ENCODE measurements at regions not wholly inside any gene's neighbourhood (a gene's known extent, or its start where the extent isn't known, plus 50 kb on each side); places are given as distances from the start of the nearest gene placed in this dataset.

DNA sequence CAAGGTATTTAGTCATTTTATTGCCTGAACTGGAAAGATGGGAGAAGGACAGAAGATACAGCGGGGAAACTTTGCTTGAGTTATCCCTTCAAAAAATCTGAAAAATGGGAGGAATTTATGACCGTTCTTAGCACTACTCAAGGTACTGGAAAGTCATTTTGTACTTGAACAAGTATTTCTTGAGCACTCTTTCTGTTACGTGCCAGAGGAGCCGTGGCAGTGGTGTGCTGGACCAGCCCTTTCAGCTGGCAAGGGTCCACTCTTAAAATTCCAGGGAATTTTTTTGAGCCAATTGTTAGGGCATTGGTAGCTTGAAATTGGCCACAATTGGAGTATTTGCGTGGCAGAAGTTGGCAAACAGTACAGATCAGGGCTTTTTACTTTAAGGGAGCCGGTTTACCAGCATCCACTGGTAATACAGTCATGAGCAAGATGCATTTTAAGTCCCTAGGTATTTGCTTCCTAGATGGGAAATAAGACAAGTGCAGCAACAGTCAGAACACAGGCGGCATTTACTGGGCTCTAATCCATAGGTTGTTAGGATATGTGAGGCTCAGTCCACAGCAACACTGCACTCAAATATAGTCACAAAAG is 145.9 kb upstream of the ST8SIA2 start:
- TF ChIP-seq, protein P1, sequence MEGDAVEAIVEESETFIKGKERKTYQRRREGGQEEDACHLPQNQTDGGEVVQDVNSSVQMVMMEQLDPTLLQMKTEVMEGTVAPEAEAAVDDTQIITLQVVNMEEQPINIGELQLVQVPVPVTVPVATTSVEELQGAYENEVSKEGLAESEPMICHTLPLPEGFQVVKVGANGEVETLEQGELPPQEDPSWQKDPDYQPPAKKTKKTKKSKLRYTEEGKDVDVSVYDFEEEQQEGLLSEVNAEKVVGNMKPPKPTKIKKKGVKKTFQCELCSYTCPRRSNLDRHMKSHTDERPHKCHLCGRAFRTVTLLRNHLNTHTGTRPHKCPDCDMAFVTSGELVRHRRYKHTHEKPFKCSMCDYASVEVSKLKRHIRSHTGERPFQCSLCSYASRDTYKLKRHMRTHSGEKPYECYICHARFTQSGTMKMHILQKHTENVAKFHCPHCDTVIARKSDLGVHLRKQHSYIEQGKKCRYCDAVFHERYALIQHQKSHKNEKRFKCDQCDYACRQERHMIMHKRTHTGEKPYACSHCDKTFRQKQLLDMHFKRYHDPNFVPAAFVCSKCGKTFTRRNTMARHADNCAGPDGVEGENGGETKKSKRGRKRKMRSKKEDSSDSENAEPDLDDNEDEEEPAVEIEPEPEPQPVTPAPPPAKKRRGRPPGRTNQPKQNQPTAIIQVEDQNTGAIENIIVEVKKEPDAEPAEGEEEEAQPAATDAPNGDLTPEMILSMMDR (conservative IDR thresholded peaks at IDR 0.05; ENCODE audit: low read depth, low read length) = no peak
- TF ChIP-seq EZH2phosphoT487 (IDR thresholded peaks at IDR 0.05; ENCODE audit: borderline replicate concordance, low read length) (no peak), EZH2 (IDR thresholded peaks at IDR 0.05; ENCODE audit: low read length, unreplicated experiment) (no peak)
- H3K36me3 ChIP-seq (ENCODE audit: low read depth, low read length) = no peaks in the 10 kb centered on the region
- intact Hi-C loops (cut with micrococcal nuclease) = no loop called here
- no peak overlapping the region for H3K4me3 ChIP-seq (ENCODE audit: low read length)
- H3K9ac ChIP-seq (ENCODE audit: low read length) = no peak overlapping the region
- H3K27me3 ChIP-seq (ENCODE audit: low read length) = peaks cover 44% of the 10 kb centered on the region
- ATAC-seq = no peak
- H3K4me2 ChIP-seq (ENCODE audit: low read length) = no peak overlapping the region
- no TSS peak for BruUV-seq (replicated peaks)
- no peaks in the 10 kb centered on the region for H3F3A ChIP-seq (ENCODE audit: low read length, unreplicated experiment)
- POLR2A ChIA-PET (ENCODE audit: unreplicated experiment) = no interaction called here
- no peaks in the 10 kb centered on the region for H3K9me3 ChIP-seq (ENCODE audit: low read length)
- H3K27ac ChIP-seq (ENCODE audit: low read length) = no peak overlapping the region
- H4K20me1 ChIP-seq (ENCODE audit: low read length) = no peaks in the 10 kb centered on the region
- H3K79me2 ChIP-seq (ENCODE audit: low read length) = no peaks in the 10 kb centered on the region
- no peaks in the 10 kb centered on the region for H3K9me2 ChIP-seq (replicated peaks; ENCODE audit: low read length)
- no peaks in the 10 kb centered on the region for H3K4me1 ChIP-seq (ENCODE audit: insufficient read depth, low read length)
- CTCF ChIA-PET = no interaction called here
- H2AFZ ChIP-seq (ENCODE audit: low read length) = no peak overlapping the region
- DNase-seq = no peak

DNA sequence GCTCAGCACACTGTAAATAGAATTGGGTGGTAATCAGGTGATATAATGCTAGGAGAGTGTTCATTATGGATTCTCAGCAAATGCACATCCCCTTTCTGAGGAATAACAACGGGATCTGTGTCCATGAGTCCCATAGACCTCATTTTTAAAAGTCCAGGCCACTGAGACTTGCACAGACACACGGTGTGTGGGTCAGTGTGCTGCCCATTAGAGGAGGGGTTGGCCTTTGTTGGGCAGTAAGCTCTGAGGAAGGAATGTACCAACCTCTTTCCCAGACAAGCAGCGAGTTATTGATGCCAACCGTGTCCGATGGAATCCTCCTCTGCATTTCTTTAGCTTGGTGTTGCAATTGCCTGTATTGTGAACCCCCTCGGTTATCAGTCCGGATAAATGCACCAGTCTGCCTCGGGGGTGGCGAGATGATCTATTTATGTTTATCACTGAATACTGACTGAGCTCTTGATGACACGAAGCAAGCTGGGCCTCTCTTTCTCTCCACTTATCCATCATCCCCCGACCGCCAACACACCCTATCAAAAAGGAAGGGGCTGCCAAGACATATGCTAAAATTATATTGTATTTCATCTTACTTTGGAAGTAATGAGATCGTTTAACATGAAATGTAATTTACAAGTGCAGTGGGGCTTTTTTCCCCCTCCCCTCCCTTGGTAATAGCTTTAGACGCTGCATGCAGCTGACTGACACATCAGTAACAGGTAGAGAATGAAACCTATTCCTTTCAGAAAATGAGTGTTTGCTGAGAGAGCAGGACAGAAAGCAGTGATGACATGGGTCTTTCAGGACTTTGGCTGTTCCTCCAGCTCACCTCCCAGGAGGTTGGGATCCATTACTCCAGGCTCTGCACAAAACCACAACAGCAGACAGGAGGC is 126.6 kb upstream of the ST8SIA2 start:
- no peaks in the 10 kb centered on the region for H4K20me1 ChIP-seq (ENCODE audit: low read length)
- H3K4me3 ChIP-seq (ENCODE audit: low read length) = no peak overlapping the region
- no peaks in the 10 kb centered on the region for H3K36me3 ChIP-seq (ENCODE audit: low read depth, low read length)
- no peak overlapping the region for H3K9ac ChIP-seq (ENCODE audit: low read length)
- ChIA-PET CTCF (no interaction called here), POLR2A (ENCODE audit: unreplicated experiment) (no interaction called here)
- intact Hi-C loops (cut with micrococcal nuclease) = no loop called here
- H2AFZ ChIP-seq (ENCODE audit: low read length) = no peak overlapping the region
- no peak overlapping the region for H3K4me2 ChIP-seq (ENCODE audit: low read length)
- ATAC-seq (no peak), DNase-seq (no peak)
- peaks cover 35% of the 10 kb centered on the region for H3K27me3 ChIP-seq (ENCODE audit: low read length)
- BruUV-seq (replicated peaks) = no TSS peak
- H3K79me2 ChIP-seq (ENCODE audit: low read length) = no peaks in the 10 kb centered on the region
- no peaks in the 10 kb centered on the region for H3F3A ChIP-seq (ENCODE audit: low read length, unreplicated experiment)
- H3K9me2 ChIP-seq (replicated peaks; ENCODE audit: low read length) = no peaks in the 10 kb centered on the region
- H3K9me3 ChIP-seq (ENCODE audit: low read length) = no peaks in the 10 kb centered on the region
- no peaks in the 10 kb centered on the region for H3K4me1 ChIP-seq (ENCODE audit: insufficient read depth, low read length)
- no peak overlapping the region for H3K27ac ChIP-seq (ENCODE audit: low read length)
- TF ChIP-seq, protein P1 (conservative IDR thresholded peaks at IDR 0.05; ENCODE audit: low read depth, low read length) = no peak
- no peak for TF ChIP-seq EZH2phosphoT487 (IDR thresholded peaks at IDR 0.05; ENCODE audit: borderline replicate concordance, low read length)
- no peak for TF ChIP-seq EZH2 (IDR thresholded peaks at IDR 0.05; ENCODE audit: low read length, unreplicated experiment)

DNA sequence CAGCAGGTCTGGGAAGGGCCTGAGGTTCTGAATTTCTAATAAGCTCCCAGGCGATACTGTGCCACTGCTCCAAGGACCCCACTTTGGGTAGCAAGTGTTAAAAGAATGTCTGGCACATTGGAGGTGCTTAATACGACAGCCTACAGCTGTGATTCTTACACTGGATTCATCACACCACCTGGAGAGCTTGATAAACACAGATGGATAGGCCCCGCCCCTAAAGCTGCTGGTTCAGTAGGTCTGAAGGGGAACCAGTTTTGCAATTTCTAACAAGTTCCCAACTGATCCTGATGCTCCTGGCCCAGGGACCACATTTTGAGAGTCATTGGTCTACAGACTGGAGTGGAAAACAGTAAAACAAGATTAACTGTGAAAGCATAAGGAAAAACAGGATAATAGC is 124.8 kb upstream of the ST8SIA2 start:
- no peak overlapping the region for H3K4me2 ChIP-seq (ENCODE audit: low read length)
- ChIA-PET POLR2A (ENCODE audit: unreplicated experiment) (no interaction called here), CTCF (no interaction called here)
- intact Hi-C loops (cut with micrococcal nuclease) = no loop called here
- no peaks in the 10 kb centered on the region for H3K9me2 ChIP-seq (replicated peaks; ENCODE audit: low read length)
- H3K27me3 ChIP-seq (ENCODE audit: low read length) = peaks cover 28% of the 10 kb centered on the region
- no peak overlapping the region for H3K27ac ChIP-seq (ENCODE audit: low read length)
- DNase-seq (no peak), ATAC-seq (no peak)
- no peaks in the 10 kb centered on the region for H3K36me3 ChIP-seq (ENCODE audit: low read depth, low read length)
- H3F3A ChIP-seq (ENCODE audit: low read length, unreplicated experiment) = no peaks in the 10 kb centered on the region
- no TSS peak for BruUV-seq (replicated peaks)
- no peak overlapping the region for H3K4me3 ChIP-seq (ENCODE audit: low read length)
- H4K20me1 ChIP-seq (ENCODE audit: low read length) = no peaks in the 10 kb centered on the region
- no peak for TF ChIP-seq EZH2 (IDR thresholded peaks at IDR 0.05; ENCODE audit: low read length, unreplicated experiment)
- H3K9me3 ChIP-seq (ENCODE audit: low read length) = no peaks in the 10 kb centered on the region
- H3K9ac ChIP-seq (ENCODE audit: low read length) = no peak overlapping the region
- H3K79me2 ChIP-seq (ENCODE audit: low read length) = no peaks in the 10 kb centered on the region
- H2AFZ ChIP-seq (ENCODE audit: low read length) = no peak overlapping the region
- H3K4me1 ChIP-seq (ENCODE audit: insufficient read depth, low read length) = no peaks in the 10 kb centered on the region
